ENCODE measurements at regions not wholly inside any gene's neighbourhood (a gene's known extent, or its start where the extent isn't known, plus 50 kb on each side); places are given as distances from the start of the nearest gene placed in this dataset.

DNA sequence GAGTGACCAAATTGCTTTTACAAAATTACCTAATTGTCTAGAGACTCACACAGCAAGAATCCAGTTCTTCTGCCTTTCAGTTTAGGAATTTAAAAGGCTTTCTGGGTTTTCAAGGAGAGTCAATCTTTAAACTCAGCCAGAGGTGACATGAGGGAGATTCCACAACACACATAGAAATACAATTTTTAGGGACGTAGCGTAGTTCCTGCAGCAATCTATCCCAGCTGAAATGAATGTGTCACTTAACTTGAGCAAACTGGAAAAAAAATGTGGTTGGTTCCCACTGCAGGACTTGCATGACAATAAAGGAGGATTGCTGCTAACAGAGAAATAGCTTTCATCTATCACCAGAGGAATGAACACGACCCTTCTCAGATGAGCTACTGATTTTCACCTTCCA lies 269.7 kb downstream of the OTOL1 start:
- TF ChIP-seq, protein P1, sequence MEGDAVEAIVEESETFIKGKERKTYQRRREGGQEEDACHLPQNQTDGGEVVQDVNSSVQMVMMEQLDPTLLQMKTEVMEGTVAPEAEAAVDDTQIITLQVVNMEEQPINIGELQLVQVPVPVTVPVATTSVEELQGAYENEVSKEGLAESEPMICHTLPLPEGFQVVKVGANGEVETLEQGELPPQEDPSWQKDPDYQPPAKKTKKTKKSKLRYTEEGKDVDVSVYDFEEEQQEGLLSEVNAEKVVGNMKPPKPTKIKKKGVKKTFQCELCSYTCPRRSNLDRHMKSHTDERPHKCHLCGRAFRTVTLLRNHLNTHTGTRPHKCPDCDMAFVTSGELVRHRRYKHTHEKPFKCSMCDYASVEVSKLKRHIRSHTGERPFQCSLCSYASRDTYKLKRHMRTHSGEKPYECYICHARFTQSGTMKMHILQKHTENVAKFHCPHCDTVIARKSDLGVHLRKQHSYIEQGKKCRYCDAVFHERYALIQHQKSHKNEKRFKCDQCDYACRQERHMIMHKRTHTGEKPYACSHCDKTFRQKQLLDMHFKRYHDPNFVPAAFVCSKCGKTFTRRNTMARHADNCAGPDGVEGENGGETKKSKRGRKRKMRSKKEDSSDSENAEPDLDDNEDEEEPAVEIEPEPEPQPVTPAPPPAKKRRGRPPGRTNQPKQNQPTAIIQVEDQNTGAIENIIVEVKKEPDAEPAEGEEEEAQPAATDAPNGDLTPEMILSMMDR (IDR thresholded peaks at IDR 0.05): no peak
- TF ChIP-seq POLR2A (IDR thresholded peaks at IDR 0.05): no peak
